ENCODE measurements at regions not wholly inside any gene's neighbourhood (a gene's known extent, or its start where the extent isn't known, plus 50 kb on each side); places are given as distances from the start of the nearest gene placed in this dataset.

- no peak overlapping the region for H3K4me2 ChIP-seq (ENCODE audit: unreplicated experiment)
- no peaks in the 10 kb centered on the region for H3K9me3 ChIP-seq (ENCODE audit: low read depth)
- H3K79me2 ChIP-seq (ENCODE audit: insufficient read depth): no peaks in the 10 kb centered on the region
- in situ Hi-C loops (cut with MboI): no loop called here
- no peaks in the 10 kb centered on the region for H3K36me3 ChIP-seq (ENCODE audit: low read depth)
- no peaks in the 10 kb centered on the region for H3K27me3 ChIP-seq (replicated peaks; ENCODE audit: insufficient read depth)
- TF ChIP-seq EZH2 (IDR thresholded peaks at IDR 0.05; ENCODE audit: insufficient read depth, poor library complexity, severe bottlenecking) (no peak), EZH2phosphoT487 (IDR thresholded peaks at IDR 0.05; ENCODE audit: insufficient read depth, low read depth) (no peak)
- H4K20me1 ChIP-seq (ENCODE audit: insufficient read depth): no peaks in the 10 kb centered on the region
- no peak overlapping the region for H3K9ac ChIP-seq
- 69 to 72% methylated on average over 8 to 11 of the region's 11 CpGs for WGBS, 2 experiments (ENCODE audit: low coverage in 1 of 2, low lambda C conversion rate in 2 of 2, missing lambda C conversion rate in 2 of 2)
- H2AFZ ChIP-seq: no peak overlapping the region
- no peak overlapping the region for H3K27ac ChIP-seq
- H3K4me3 ChIP-seq: no peak overlapping the region
- no peaks in the 10 kb centered on the region for H3K9me2 ChIP-seq (ENCODE audit: insufficient read depth)
- no peaks in the 10 kb centered on the region for H3K4me1 ChIP-seq (ENCODE audit: insufficient read depth)
- no peak for DNase-seq
- no peaks in the 10 kb centered on the region for H3F3A ChIP-seq (ENCODE audit: insufficient read depth)
Measured at GRCh38 chr5:166379517-166379916, 1911.9 kb upstream of the WWC1 start.

- Histone ChIP-seq H4K20me1 (ENCODE audit: insufficient read depth) (no peaks in the 10 kb centered on the region), H3K79me2 (ENCODE audit: insufficient read depth) (no peaks in the 10 kb centered on the region), H3K9me3 (ENCODE audit: low read depth) (no peaks in the 10 kb centered on the region), H3K9ac (no peak overlapping the region), H3K4me2 (ENCODE audit: unreplicated experiment) (no peak overlapping the region), H2AFZ (no peak overlapping the region), H3K27ac (no peak overlapping the region), H3K27me3 (replicated peaks; ENCODE audit: insufficient read depth) (no peaks in the 10 kb centered on the region), H3K4me1 (ENCODE audit: insufficient read depth) (no peaks in the 10 kb centered on the region), H3K4me3 (no peak overlapping the region), H3K36me3 (ENCODE audit: low read depth) (no peaks in the 10 kb centered on the region), H3F3A (ENCODE audit: insufficient read depth) (no peaks in the 10 kb centered on the region), H3K9me2 (ENCODE audit: insufficient read depth) (no peaks in the 10 kb centered on the region)
- DNase-seq: no peak
- TF ChIP-seq EZH2phosphoT487 (IDR thresholded peaks at IDR 0.05; ENCODE audit: insufficient read depth, low read depth): no peak
- TF ChIP-seq EZH2 (IDR thresholded peaks at IDR 0.05; ENCODE audit: insufficient read depth, poor library complexity, severe bottlenecking): no peak
- WGBS, 2 experiments (ENCODE audit: low coverage in 1 of 2, low lambda C conversion rate in 2 of 2, missing lambda C conversion rate in 2 of 2): 16 to 21% methylated on average over 4 of the region's 4 CpGs
- in situ Hi-C loops (cut with MboI): no loop called here
Measured at GRCh38 chr5:166382031-166382430, 1909.4 kb upstream of the WWC1 start.

- WGBS, 2 experiments (ENCODE audit: low coverage in 1 of 2, low lambda C conversion rate in 2 of 2, missing lambda C conversion rate in 2 of 2): 4 to 8% methylated on average over 3 of the region's 3 CpGs
- no peaks in the 10 kb centered on the region for H3K4me1 ChIP-seq (ENCODE audit: insufficient read depth)
- in situ Hi-C loops (cut with MboI): no loop called here
- no peak overlapping the region for H3K9ac ChIP-seq
- no peak for DNase-seq
- no peak overlapping the region for H3K4me3 ChIP-seq
- H3K27ac ChIP-seq: no peak overlapping the region
- no peaks in the 10 kb centered on the region for H3K27me3 ChIP-seq (replicated peaks; ENCODE audit: insufficient read depth)
- H3K9me3 ChIP-seq (ENCODE audit: low read depth): no peaks in the 10 kb centered on the region
- H4K20me1 ChIP-seq (ENCODE audit: insufficient read depth): no peaks in the 10 kb centered on the region
- no peaks in the 10 kb centered on the region for H3K79me2 ChIP-seq (ENCODE audit: insufficient read depth)
- no peaks in the 10 kb centered on the region for H3F3A ChIP-seq (ENCODE audit: insufficient read depth)
- H3K36me3 ChIP-seq (ENCODE audit: low read depth): no peaks in the 10 kb centered on the region
- no peaks in the 10 kb centered on the region for H3K9me2 ChIP-seq (ENCODE audit: insufficient read depth)
- no peak overlapping the region for H3K4me2 ChIP-seq (ENCODE audit: unreplicated experiment)
- TF ChIP-seq EZH2phosphoT487 (IDR thresholded peaks at IDR 0.05; ENCODE audit: insufficient read depth, low read depth): no peak
- TF ChIP-seq EZH2 (IDR thresholded peaks at IDR 0.05; ENCODE audit: insufficient read depth, poor library complexity, severe bottlenecking): no peak
- no peak overlapping the region for H2AFZ ChIP-seq
Measured at GRCh38 chr5:166398131-166398530, 1893.3 kb upstream of the WWC1 start.

- Histone ChIP-seq H3F3A (ENCODE audit: insufficient read depth) (no peaks in the 10 kb centered on the region), H3K36me3 (ENCODE audit: low read depth) (no peaks in the 10 kb centered on the region), H3K79me2 (ENCODE audit: insufficient read depth) (no peaks in the 10 kb centered on the region), H3K4me2 (ENCODE audit: unreplicated experiment) (no peak overlapping the region), H3K9me3 (ENCODE audit: low read depth) (no peaks in the 10 kb centered on the region), H3K9ac (no peak overlapping the region), H3K9me2 (ENCODE audit: insufficient read depth) (no peaks in the 10 kb centered on the region), H3K27me3 (replicated peaks; ENCODE audit: insufficient read depth) (no peaks in the 10 kb centered on the region), H3K4me3 (no peak overlapping the region), H2AFZ (no peak overlapping the region), H3K4me1 (ENCODE audit: insufficient read depth) (no peaks in the 10 kb centered on the region), H3K27ac (no peak overlapping the region), H4K20me1 (ENCODE audit: insufficient read depth) (no peaks in the 10 kb centered on the region)
- in situ Hi-C loops (cut with MboI): no loop called here
- 0 to 4% methylated on average over 2 of the region's 2 CpGs for WGBS, 2 experiments (ENCODE audit: low coverage in 1 of 2, low lambda C conversion rate in 2 of 2, missing lambda C conversion rate in 2 of 2)
- no peak for DNase-seq
- no peak for TF ChIP-seq EZH2phosphoT487 (IDR thresholded peaks at IDR 0.05; ENCODE audit: insufficient read depth, low read depth)
- TF ChIP-seq EZH2 (IDR thresholded peaks at IDR 0.05; ENCODE audit: insufficient read depth, poor library complexity, severe bottlenecking): no peak
Measured at GRCh38 chr5:166399781-166400180, 1891.7 kb upstream of the WWC1 start.

GRCh38 chr5:166401391-166401790, 1890.1 kb upstream of the WWC1 start:
- Histone ChIP-seq H2AFZ (no peak overlapping the region), H3K9ac (no peak overlapping the region), H3K4me3 (no peak overlapping the region), H3K27me3 (replicated peaks; ENCODE audit: insufficient read depth) (no peaks in the 10 kb centered on the region), H3K4me2 (ENCODE audit: unreplicated experiment) (no peak overlapping the region), H3K9me3 (ENCODE audit: low read depth) (no peaks in the 10 kb centered on the region), H3K9me2 (ENCODE audit: insufficient read depth) (no peaks in the 10 kb centered on the region), H3K79me2 (ENCODE audit: insufficient read depth) (no peaks in the 10 kb centered on the region), H3K27ac (no peak overlapping the region), H3F3A (ENCODE audit: insufficient read depth) (no peaks in the 10 kb centered on the region), H3K36me3 (ENCODE audit: low read depth) (no peaks in the 10 kb centered on the region), H4K20me1 (ENCODE audit: insufficient read depth) (no peaks in the 10 kb centered on the region), H3K4me1 (ENCODE audit: insufficient read depth) (no peaks in the 10 kb centered on the region)
- in situ Hi-C loops (cut with MboI): no loop called here
- DNase-seq: no peak
- 26 to 38% methylated on average over 4 of the region's 4 CpGs for WGBS, 2 experiments (ENCODE audit: low coverage in 1 of 2, low lambda C conversion rate in 2 of 2, missing lambda C conversion rate in 2 of 2)
- TF ChIP-seq EZH2phosphoT487 (IDR thresholded peaks at IDR 0.05; ENCODE audit: insufficient read depth, low read depth) (no peak), EZH2 (IDR thresholded peaks at IDR 0.05; ENCODE audit: insufficient read depth, poor library complexity, severe bottlenecking) (no peak)
